ENCODE measurements at regions not wholly inside any gene's neighbourhood (a gene's known extent, or its start where the extent isn't known, plus 50 kb on each side); places are given as distances from the start of the nearest gene placed in this dataset.

DNA sequence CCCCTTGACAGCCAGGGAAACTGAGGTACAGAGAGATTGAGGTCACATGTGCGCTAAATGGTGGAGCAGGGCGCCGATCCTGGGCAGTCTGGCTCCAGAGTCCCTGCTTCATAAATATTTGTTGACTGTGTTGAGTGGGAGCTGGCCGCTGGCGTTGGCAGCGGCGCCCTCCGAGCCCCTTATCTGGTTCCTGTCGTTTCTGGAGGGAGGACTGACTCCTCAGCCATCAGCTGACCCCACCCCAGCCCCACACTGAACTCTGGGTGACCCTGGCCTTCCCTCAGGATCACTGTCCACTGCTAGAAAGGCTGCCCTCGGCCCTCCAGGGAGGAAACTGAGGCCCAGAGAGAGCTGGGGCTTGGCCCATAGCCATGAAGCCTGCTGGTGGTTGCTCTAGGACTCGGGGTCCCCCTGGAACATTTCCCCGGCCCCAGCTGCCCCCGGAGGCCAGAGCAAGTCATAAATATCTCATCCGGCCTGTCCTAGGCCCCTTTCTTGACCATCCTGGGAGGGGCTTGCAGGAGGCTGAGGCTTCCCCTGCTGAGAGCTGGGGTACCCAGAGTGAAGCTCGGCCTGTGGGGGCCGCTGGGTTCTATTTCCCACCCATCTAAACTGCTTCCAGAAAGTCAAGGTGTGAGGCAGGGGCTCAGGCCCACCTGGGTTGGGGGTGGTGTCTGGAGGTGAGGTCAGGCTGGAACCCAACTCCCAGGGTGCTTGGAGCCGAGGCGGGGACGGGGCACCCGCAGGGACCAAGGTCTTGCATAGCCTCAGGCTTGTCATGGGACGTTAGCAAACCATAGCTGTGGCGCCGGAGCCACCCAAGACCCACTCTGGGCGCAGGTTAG, 51.7 kb upstream of the GSE1 start:
- no peaks in the 10 kb centered on the region for H3K9me2 ChIP-seq (ENCODE audit: insufficient read depth, low read length)
- H3K9me3 ChIP-seq (ENCODE audit: low read length), result no peaks in the 10 kb centered on the region
- TF ChIP-seq, protein P1, sequence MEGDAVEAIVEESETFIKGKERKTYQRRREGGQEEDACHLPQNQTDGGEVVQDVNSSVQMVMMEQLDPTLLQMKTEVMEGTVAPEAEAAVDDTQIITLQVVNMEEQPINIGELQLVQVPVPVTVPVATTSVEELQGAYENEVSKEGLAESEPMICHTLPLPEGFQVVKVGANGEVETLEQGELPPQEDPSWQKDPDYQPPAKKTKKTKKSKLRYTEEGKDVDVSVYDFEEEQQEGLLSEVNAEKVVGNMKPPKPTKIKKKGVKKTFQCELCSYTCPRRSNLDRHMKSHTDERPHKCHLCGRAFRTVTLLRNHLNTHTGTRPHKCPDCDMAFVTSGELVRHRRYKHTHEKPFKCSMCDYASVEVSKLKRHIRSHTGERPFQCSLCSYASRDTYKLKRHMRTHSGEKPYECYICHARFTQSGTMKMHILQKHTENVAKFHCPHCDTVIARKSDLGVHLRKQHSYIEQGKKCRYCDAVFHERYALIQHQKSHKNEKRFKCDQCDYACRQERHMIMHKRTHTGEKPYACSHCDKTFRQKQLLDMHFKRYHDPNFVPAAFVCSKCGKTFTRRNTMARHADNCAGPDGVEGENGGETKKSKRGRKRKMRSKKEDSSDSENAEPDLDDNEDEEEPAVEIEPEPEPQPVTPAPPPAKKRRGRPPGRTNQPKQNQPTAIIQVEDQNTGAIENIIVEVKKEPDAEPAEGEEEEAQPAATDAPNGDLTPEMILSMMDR (IDR thresholded peaks at IDR 0.05; ENCODE audit: poor library complexity, severe bottlenecking), result no peak
- no peak for TF ChIP-seq TAF1 (IDR thresholded peaks at IDR 0.05; ENCODE audit: low read depth)
- TF ChIP-seq EZH2 (IDR thresholded peaks at IDR 0.05; ENCODE audit: borderline replicate concordance, insufficient read depth, low read length, poor library complexity, severe bottlenecking), result no peak
- no peak for TF ChIP-seq POLR2AphosphoS5 (IDR thresholded peaks at IDR 0.05)
- no peak for TF ChIP-seq MXI1 (conservative IDR thresholded peaks at IDR 0.05; ENCODE audit: poor library complexity, severe bottlenecking)
- no peak for TF ChIP-seq EP300 (conservative IDR thresholded peaks at IDR 0.05; ENCODE audit: poor library complexity, severe bottlenecking)
- TF ChIP-seq, protein P2, sequence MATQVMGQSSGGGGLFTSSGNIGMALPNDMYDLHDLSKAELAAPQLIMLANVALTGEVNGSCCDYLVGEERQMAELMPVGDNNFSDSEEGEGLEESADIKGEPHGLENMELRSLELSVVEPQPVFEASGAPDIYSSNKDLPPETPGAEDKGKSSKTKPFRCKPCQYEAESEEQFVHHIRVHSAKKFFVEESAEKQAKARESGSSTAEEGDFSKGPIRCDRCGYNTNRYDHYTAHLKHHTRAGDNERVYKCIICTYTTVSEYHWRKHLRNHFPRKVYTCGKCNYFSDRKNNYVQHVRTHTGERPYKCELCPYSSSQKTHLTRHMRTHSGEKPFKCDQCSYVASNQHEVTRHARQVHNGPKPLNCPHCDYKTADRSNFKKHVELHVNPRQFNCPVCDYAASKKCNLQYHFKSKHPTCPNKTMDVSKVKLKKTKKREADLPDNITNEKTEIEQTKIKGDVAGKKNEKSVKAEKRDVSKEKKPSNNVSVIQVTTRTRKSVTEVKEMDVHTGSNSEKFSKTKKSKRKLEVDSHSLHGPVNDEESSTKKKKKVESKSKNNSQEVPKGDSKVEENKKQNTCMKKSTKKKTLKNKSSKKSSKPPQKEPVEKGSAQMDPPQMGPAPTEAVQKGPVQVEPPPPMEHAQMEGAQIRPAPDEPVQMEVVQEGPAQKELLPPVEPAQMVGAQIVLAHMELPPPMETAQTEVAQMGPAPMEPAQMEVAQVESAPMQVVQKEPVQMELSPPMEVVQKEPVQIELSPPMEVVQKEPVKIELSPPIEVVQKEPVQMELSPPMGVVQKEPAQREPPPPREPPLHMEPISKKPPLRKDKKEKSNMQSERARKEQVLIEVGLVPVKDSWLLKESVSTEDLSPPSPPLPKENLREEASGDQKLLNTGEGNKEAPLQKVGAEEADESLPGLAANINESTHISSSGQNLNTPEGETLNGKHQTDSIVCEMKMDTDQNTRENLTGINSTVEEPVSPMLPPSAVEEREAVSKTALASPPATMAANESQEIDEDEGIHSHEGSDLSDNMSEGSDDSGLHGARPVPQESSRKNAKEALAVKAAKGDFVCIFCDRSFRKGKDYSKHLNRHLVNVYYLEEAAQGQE (IDR thresholded peaks at IDR 0.05; ENCODE audit: borderline replicate concordance), result no peak
- no peak for TF ChIP-seq SMC3 (conservative IDR thresholded peaks at IDR 0.05; ENCODE audit: poor library complexity)
- no peak for TF ChIP-seq RAD21 (conservative IDR thresholded peaks at IDR 0.05)
- H3K9ac ChIP-seq (ENCODE audit: low read length), result no peak overlapping the region
- H3K79me2 ChIP-seq (replicated peaks; ENCODE audit: insufficient read depth, low read length), result peaks cover 98% of the 10 kb centered on the region
- no peak overlapping the region for H3K4me2 ChIP-seq (ENCODE audit: low read length)
- no peaks in the 10 kb centered on the region for H3K27me3 ChIP-seq (ENCODE audit: insufficient read depth, low read depth, low read length)
- H2AFZ ChIP-seq (ENCODE audit: low read depth, low read length), result no peak overlapping the region
- no peaks in the 10 kb centered on the region for H3F3A ChIP-seq (ENCODE audit: insufficient read depth, low read length, poor library complexity, severe bottlenecking)
- H3K36me3 ChIP-seq (ENCODE audit: insufficient read depth, low read length), result no peaks in the 10 kb centered on the region
- peak overlapping the region; percentile 46 for H3K4me3 ChIP-seq (ENCODE audit: low read length)
- H3K27ac ChIP-seq (ENCODE audit: low read length), result no peak overlapping the region
- H4K20me1 ChIP-seq (ENCODE audit: insufficient read depth), result peaks cover 37% of the 10 kb centered on the region

DNA sequence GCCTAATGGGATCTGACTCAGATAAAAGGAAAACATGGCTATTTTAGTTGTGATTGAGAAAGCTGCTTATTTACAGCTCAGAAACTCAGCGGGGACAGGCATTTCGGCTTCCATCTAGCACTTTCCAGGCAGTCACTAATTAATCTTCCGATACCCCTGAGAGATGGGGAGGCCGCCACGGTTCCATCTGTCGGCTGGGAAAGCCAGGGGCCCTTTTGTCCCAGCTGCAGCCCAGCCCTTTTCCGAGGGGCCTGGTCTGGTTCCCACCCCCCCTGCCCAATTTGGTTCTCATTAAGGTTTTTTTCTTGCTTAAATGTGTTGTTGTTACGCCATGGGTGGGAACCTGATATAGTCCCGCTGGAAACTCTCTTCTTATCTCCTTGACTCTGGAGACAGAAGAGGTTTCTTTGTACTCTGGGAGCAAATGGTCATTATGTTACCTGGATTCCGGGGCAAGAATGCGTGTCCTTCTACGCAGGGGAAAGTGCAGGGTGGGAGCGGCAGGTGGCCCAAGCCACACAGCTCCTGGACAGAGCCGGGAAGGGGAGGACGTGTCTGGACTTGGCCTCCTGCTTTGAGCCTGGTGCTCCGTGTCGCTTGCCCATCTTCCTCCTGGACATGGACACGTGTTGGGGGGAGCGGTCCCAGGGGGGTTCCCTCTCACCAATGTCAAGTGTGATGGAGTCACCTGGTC, 50.9 kb upstream of the GSE1 start:
- Histone ChIP-seq H2AFZ (ENCODE audit: low read depth, low read length) (no peak overlapping the region), H3K9me3 (ENCODE audit: low read length) (no peaks in the 10 kb centered on the region), H3K9ac (ENCODE audit: low read length) (no peak overlapping the region), H3K79me2 (replicated peaks; ENCODE audit: insufficient read depth, low read length) (peaks cover 95% of the 10 kb centered on the region), H3K36me3 (ENCODE audit: insufficient read depth, low read length) (no peaks in the 10 kb centered on the region), H4K20me1 (ENCODE audit: insufficient read depth) (peaks cover 37% of the 10 kb centered on the region), H3K4me2 (ENCODE audit: low read length) (no peak overlapping the region), H3K4me3 (ENCODE audit: low read length) (peak overlapping the region; percentile 46), H3K9me2 (ENCODE audit: insufficient read depth, low read length) (no peaks in the 10 kb centered on the region), H3F3A (ENCODE audit: insufficient read depth, low read length, poor library complexity, severe bottlenecking) (no peaks in the 10 kb centered on the region), H3K27ac (ENCODE audit: low read length) (no peak overlapping the region), H3K27me3 (ENCODE audit: insufficient read depth, low read depth, low read length) (no peaks in the 10 kb centered on the region)
- TF ChIP-seq EP300 (conservative IDR thresholded peaks at IDR 0.05; ENCODE audit: poor library complexity, severe bottlenecking) (no peak), RAD21 (conservative IDR thresholded peaks at IDR 0.05) (no peak), MXI1 (conservative IDR thresholded peaks at IDR 0.05; ENCODE audit: poor library complexity, severe bottlenecking) (no peak), POLR2AphosphoS5 (IDR thresholded peaks at IDR 0.05) (no peak), SMC3 (conservative IDR thresholded peaks at IDR 0.05; ENCODE audit: poor library complexity) (no peak), EZH2 (IDR thresholded peaks at IDR 0.05; ENCODE audit: borderline replicate concordance, insufficient read depth, low read length, poor library complexity, severe bottlenecking) (no peak), TAF1 (IDR thresholded peaks at IDR 0.05; ENCODE audit: low read depth) (no peak)
- TF ChIP-seq, protein P2 (IDR thresholded peaks at IDR 0.05; ENCODE audit: borderline replicate concordance), result no peak
- TF ChIP-seq, protein P1 (IDR thresholded peaks at IDR 0.05; ENCODE audit: poor library complexity, severe bottlenecking), result no peak
